Head of caudate nucleus (tissue), 42 donors: ENCODE measurements at regions not wholly inside any gene's neighbourhood (a gene's known extent, or its start where the extent isn't known, plus 50 kb on each side); places are given as distances from the start of the nearest gene placed in this dataset.

Experiments used
- DNase-seq, 42 donors: peaks; one replicate each; pipeline versions ENCODE4 v3.0.0 to v3.0.0-alpha.2; 2020 to 2021; ENCODE audit warnings: mixed read lengths in 7 of 42
- intact Hi-C: fragments of 100-400 bp; cut with DNase I; formaldehyde crosslinking; loops from one replicate; pipeline ENCODE4 v1.15.0; 2022

DNA sequence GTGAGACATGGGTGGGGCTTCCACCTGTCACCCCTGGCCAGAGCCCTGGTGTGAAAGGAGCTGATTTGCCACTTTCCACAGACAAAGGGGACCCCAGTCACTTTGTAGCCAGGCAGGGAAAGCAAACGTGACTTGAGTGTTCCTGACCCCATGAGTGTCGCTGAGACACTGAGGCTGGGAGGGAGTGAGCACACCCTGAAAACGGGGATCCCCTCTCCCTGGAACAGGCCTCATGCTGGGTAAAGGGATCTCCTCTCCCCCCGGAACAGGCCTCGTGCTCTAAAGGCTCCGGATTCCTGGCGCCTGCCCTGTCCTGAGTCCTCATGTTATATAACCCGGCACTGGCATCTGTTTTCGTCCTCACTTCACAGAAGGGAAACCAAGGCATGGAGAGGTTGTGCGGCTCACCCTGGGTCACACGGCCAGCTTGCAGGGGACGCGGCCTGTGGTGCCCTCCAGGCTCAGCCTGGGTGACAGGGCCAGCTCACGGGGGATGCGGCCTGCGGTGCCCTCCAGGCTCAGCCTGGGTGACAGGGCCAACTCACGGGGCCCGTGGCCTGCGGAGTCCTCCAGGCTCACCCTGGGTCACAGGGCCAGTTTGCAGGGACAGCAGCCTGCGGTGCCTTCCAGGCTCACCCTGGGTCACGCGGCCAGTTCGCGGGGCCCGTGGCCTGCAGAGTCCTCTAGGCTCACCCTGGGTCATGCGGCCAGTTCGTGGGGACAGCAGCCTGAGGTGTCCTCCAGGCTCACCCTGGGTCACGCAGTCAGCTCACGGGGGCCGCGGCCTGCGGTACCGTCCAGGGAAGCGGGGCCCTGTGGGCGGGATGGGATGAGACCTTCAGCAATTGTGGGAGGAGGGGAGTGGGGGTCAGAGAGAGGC lies 104.7 kb downstream of the PDGFA start:
- intact Hi-C loops, result no loop called here
- DNase-seq, result peak in 8 of 42 donors; percentile 0 to 24 (median 12)

DNA sequence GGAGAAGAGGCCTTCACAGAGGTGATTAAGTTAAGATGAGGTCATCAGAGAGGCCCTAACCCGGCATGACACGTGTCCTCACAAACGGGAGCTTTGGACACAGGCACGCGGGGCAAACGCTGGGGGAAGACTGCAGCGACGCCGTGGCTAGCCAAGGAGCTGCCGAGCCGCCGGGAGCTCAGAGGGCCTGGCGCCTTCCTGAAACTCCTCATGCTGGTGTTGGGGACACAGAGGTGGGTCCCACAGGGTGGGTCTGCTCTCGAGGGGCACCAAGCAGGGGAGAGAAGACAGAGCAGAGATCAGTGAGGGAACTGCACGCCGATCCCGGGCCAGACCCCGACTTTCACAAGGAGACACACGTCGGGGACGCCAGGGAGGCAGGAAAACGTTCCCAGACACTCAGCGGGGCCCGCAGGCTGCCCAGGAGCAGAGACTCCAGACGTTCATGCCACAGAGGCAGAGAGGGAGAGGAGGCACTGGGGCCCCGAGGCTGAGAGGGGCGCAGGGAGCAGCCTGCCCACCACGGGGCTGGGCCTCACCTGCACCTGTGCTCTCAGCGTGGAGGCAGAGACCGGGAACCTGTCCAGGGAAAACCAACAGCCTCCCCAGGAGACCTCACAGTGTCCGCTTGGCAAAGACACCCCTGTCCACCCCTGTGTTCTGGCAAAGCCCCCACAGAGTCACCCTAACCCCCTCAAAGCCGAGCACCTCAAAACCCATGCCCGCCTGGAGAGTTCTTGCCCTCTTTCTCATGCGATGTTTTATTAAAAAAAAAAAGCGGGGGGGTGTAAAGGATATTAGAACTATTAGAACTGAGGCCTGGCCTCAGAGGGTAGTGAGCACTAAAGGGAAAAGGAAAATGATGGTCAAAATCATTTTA lies 103.8 kb downstream of the PDGFA start:
- intact Hi-C loops, result no loop called here
- peak in 9 of 42 donors; percentile 1 to 38 (median 13) for DNase-seq

DNA sequence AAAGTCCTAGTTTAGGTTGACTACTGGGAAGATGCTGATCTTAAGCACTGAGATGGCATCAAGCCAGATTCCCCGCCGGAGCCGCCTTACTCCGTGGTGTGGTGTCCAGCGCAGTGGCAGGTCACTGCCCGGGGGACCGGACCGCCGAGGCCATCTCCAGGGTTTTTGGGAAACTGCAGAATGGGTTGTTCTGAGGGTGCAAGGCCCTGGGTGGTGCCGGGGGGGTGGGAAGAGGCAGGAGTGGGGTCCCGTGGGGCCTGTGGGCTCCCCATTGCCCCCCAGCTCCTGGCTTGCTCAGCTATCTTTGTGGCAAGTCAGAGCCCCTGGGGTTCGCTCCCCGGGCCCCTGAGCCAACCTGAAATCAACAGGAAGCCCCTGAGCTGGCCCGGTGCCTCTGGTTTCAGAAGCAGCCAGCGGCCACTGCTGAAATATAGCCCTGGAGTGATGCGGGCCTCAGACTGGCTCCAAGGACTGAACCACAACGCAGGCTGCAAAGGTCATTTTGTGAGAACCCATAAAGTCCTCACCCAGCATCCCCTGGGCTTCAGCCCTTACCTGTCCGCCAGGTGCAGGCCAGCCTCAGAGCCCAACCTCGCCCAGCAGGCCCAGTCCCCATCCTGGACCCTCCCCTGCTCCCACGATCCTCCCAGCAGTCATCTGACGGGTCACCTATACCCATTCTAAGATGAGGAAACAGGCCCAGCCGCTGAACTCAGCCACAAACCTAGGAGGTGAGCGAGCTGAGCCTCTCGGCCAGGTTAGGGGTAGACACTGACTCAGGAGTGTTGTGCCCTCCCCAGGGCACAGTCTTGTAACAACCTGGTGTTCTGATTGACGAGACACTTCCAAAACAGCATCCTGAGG lies 102.7 kb downstream of the PDGFA start:
- DNase-seq, result peak in 9 of 42 donors; percentile 5 to 32 (median 16)
- intact Hi-C loops, result no loop called here

DNA sequence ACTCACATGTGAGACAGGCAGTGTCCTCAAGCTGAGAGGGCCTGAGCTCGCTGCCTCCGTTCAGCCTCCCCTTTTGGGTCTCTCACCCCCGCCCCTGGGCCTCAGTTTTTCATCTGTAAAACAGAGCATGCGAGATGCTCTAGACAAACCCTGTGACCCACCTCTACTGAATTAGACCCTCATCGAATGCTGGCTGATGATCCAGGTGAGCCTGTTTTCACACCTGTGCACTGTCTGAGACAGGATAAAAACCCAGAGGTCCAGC lies 102.1 kb downstream of the PDGFA start:
- DNase-seq, result peak in 3 of 42 donors; percentile 1 to 22 (median 6)

DNA sequence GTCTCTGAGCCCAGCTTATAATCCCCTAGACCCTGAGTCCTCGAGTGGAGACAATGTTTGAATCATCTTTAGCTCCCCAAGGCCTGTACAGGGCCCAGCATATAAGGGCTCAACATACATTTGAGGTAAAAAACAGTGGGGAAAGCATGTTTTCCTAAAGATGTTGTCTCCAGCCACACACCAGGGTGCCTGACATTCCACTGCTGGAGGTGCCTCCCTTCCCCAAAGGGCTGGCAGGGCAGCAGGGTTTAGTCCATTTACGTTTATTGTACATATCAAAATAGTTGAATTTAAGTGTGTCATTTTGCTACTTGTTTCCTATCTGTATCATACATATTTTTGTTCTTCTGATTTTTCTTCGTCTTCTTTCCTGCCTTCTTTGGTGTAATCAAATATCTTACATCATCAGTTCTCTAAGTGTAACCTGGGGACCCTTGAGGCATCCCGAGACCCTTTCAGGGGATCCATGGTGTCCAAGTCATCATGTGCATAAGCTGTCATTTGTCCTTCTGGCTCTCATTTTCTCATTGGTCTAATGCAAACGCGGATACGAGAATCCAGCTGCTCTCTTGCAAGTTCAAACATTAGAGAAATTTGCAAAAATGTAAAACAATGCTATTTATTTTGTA lies 101.6 kb downstream of the PDGFA start:
- peak in 3 of 42 donors; percentile 3 to 22 (median 3) for DNase-seq
- intact Hi-C loops, result no loop called here

More for the DNA sequence above, 102.1 kb downstream of the PDGFA start:
- intact Hi-C loops, result no loop called here

DNA sequence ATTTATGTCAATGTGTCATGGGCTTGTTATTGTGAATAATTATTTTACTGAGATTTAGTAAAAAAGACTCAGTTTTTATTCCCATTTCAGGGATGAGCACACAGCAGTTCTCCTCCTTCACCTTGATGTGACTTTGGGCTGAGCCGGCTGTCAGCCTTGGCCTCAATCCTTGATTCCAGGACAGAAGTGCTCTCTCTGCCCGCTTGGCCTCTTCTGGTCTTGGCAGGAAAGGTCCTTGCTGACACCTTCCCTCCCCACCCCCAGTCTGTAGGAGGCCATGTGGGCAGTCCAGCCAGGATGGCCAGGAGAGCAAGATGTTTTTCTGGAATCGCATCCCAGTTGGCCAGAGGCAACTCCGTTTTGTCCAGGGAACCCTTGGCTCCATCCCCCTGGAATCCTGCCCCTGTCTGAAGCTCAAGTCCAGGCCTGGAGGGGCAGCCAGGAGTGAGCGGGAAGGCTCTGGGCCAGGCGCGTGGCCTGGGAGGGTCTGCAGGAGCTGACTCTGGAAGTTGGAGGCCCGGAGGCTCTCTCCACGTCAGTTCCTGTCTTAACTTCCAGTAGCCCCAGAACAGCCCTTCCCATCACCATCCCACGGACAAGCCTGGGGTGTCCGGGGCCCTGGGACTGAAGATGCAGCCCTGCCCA lies 100.9 kb downstream of the PDGFA start:
- intact Hi-C loops, result no loop called here
- peak in 27 of 42 donors; percentile 16 to 73 (median 45) for DNase-seq

DNA sequence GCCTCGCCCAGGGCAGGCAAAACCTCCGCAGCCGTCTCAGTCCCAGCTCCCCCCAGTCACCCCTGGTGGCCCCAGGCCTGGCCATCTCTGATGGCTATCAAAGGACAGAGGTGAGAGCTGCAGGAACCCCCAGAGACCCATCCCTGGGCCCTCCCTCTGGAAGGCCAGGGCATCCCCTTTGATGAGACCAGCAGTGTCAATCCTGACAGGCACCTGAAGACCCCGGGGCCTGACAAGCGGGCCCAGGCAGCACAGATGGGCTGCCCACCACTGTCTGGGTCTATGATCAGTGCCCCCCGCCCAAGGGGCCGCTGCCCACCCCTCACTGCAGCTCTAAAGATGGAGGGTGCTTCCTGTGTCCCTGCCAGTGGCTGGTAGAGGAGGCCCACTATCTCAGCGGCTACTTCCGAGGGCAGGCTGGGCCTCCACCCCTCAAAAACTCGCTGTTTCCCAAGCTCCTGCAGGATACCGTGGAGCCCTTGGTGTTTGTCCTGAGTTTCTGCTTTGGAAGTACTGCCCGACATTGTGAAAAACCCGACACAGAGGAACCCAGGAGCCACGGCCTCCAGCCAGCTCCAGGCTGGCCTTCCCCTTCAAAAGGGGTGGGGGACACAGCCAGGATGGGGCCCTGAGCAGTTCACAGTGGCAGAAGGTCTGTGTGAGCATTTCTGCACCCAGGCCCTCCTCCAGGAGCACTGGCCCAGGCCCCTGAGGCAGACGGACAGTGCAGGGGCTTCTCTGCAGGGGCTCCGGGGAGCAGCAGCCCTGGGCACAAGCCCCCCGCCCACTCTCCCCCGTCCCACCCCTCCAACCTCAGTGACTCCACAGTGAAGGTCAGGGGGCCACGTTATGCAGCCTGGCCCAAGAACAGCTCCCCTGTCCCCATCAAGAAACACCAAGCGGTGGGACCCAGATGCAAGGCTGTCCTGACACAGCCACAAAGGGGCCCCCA lies 99.2 kb downstream of the PDGFA start:
- intact Hi-C loops, result no loop called here
- DNase-seq, result peak in 4 of 42 donors; percentile 1 to 26 (median 19)

DNA sequence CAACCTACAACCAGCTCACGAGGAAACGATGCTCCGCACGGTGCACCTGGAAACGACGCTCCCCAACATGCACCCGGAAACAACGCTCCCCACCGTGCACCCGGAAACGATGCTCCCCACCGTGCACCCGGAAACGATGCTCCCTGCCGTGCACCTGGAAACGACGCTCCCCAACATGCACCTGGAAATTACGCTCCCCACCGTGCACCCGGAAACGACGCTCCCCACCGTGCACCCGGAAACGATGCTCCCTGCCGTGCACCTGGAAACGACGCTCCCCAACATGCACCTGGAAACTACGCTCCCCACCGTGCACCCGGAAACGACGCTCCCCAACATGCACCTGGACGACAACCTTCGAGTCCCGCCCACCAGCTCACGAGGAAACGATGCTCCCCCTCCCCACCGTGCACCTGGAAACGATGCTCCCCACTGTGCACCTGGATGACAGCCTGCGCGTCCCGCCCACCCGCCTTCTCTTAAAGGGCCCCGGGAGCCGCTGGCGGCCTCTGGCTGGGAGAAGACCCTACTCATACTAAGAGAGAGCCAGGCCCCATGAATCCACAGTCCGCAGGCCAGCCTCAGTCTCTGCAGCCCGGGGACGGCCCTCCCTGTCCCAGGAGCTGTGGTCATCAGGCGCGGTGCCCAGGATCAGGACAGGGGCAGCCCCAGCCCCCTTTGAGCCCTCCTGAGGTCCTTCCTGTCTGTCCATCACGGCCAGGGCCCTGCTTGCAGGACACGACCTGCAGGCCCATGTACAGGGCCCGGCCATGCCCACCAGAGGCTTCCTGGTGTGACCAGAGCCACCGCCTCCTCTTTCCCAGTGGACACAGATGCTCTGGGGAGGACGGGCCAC lies 98.3 kb downstream of the PDGFA start:
- intact Hi-C loops, result no loop called here
- DNase-seq, result peak in 3 of 42 donors; percentile 17 to 41 (median 22)

DNA sequence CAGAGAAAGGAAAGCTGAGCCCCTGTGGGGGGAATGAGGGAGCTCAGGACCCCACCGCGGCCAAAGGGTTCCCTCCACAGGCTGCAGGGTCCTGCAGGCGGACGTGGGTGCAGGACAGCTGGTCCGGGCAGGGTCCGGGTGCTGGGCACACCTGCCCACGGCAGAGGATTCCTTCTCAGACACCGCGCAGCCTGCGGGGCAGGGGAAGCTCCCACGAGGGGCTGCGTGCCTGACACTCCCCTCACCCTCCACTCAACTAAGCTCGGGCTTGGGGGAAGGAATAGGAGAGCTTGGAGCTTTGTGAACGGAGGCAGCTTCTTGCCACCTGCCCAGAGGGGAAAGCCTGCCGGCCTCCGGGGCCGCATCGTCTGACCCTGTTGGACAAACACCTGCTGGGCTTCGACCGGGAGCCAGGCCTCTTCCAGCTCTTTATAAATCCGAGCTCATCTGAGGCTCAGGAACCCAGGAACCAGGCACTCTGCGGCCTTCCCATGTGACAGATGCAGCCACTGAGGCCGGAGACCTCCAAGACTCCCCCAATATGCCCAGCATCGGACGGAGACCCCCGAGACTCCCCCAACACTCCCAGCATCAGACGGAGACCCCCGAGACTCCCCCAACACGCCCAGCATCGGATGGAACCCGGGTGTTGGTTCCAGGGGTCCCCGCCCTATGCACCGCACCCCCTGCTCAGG lies 97.3 kb downstream of the PDGFA start:
- no peak for DNase-seq
- intact Hi-C loops, result no loop called here

DNA sequence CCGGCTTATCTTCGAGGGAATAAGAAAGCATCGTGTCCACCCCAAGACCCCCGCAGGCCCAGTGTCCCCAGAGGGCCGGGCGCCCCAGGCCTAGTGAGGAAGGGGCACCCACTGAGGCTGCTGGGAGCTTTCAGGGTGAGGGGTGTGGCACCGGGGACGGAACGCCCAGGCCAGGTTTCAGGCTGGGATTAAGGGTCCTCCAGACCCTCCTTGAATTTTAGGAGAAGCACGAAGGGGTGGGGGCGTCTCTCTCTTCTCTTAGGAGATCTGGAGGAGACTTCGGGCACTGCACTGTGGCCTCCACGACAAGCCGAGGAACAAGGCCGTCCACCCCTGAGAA lies 96.8 kb downstream of the PDGFA start:
- intact Hi-C loops, result no loop called here
- DNase-seq, result no peak

DNA sequence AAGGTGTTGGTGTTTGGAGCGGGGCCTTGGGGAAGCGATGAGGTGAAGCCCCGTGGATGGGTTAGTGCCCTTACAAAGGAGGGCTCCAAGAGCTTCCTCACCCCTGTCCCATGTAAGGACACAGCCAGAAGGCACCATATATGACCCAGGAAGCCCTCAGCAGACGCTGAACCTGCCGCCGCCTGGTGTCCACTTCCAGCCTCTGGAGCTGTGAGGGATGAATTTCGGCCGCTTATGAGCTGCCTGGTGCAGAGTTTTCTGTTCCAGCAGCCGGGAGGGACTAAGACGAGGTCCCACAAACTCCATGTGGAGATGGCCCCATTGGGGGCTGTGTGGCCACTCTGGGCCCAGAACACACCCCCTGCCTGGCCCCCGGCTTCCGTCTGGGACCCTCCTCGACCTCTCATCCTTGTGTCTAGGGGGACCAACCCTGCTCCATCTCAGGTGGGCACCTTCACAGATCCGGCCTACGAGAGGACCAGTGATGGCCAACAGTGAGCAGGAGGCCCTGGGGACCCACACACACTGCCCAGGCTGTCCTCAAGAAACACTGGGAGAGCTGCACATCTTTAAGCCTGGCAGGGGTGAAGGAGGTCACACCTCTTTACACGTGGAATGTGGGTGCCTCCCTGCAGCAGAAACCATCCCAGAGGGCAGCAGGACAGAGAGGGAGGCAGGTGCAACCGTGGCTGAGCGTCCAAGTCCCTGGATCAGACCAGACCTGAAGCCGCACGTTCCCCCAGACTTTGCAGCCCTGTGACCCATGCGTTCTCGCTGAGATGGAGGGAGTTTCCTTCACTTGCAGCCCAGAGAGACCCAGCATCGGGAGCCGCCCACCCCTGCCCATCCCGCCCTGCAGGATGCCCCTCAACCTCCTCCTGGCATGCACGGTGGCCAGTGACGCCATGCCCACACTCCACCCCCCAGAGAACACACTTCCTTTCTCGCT lies 96.1 kb downstream of the PDGFA start:
- intact Hi-C loops, result no loop called here
- DNase-seq, result no peak

DNA sequence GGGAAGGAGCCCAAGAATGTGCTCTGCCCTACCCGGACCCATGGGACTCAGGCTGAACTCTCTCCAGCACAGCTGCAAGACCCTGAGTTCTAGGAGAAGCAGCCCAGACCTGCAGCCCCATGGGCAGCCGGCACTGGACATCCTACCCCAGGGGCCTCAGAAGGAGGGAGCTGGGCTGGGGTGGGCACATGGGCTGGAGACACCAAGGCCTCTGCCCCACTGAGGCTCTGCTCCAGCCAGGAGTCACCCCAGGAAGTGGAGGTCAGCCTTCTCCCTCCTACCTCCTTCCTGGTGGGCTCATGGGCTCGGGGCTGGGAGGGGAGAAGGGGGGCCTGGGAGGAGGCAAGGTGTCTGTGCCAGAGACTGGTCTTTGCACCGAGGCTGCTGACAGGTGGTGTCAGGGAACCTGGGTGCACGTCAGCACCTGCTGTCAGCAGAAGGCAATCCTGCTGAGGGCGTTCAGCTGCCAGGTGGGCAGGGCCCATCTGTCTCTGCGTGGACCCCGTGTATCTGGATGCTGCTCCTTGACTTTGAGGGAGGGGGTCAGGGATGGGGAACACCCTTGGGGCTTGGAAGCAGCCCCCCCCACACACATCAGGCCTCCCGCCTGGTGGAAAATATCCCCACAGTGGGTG lies 95.2 kb downstream of the PDGFA start:
- DNase-seq, result no peak

DNA sequence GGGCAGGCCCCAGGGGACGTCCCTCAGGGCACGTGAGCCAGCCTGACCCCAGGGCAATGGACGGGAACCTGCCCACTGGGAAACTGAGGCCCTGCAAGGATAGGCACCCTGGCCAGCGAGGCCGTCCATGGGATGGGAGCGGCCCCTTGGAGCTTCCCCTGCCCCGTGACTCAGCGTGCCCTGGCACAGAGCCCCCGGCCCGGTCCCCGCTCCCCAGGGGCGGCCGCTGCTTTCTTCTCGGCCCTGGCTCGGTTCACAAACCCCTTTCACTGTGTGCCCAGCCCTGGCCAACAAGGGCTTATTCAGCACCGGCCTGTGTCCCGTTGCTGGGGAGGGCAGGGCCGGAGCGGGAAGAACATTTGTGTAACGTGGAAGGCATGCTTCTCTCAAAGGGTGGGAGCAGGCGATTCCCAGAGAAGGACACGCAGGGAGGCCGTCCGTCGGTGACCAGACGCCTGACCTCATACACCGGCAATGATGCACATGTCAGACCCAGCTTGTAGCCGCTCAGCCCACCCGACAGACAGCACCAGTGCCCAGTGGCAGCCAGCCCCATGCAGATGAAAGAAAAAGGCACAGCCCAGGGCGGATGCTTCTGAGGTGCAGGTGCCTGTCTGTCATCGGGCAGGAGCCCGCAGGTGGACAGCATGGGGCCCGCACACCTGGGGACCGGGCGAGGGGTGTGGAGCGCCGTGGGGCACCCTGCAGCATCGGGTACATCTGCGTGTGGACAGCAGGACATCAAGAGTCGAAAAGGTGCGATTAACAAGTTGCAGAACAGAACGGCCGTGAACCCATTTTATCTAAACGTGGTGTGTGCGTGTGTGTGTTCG lies 94.5 kb downstream of the PDGFA start:
- intact Hi-C loops, result no loop called here
- DNase-seq, result peak; percentile 31 to 90 (median 68)

More for the DNA sequence above, 95.2 kb downstream of the PDGFA start:
- intact Hi-C loops, result no loop called here
